Posterior cingulate gyrus (tissue), 11 donors: ENCODE measurements at regions not wholly inside any gene's neighbourhood (a gene's known extent, or its start where the extent isn't known, plus 50 kb on each side); places are given as distances from the start of the nearest gene placed in this dataset.

Experiments
- DNase-seq, 10 donors: peaks; one replicate each; pipeline versions ENCODE4 v3.0.0 to v3.0.0-alpha.2; 2020 to 2021; ENCODE audit warnings: mixed read lengths in 3 of 10
- intact Hi-C: fragments of 100-400 bp; cut with DNase I; formaldehyde crosslinking; loops from one replicate; pipeline ENCODE4 v1.15.1; 2023

DNA sequence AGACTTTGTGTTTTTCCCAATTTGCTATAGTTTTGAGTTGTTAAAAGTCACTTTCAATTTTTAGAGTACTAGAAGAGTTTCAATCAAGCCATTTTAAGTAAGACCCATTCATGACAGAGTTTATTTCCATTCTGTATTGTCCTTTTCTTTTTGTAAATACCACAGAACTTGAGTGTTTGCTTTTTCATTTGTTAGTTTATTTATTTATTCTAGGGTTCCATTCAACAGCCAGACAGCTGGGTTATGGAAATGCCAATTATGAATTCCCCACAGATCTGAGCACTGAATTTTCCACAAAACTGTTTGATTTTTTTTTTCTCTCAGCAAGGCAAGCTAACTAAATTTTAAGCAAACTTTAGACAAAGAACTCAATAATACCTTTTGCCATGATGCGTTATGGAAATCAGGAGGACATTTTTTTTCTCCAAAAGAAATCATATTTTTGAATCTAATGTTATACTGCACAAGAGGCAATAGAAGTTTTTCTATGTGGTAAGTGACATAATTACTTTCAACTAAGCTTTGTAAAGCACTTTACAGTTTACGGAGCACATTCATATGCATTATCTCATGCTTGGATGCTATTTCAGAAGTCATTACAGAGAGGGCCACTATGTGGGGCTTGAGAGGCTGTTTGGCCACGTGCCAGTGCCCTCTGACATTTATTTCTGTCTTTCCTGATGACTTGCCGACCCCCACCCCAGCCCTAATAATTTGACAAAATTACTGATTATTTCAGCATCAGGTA lies 181.5 kb downstream of the VRK1 start:
- DNase-seq: no peak
- intact Hi-C loops: no loop called here

- no peak for DNase-seq
- intact Hi-C loops: no loop called here
Measured at GRCh38 chr14:96979611-96980074, 182.5 kb downstream of the VRK1 start.

DNA sequence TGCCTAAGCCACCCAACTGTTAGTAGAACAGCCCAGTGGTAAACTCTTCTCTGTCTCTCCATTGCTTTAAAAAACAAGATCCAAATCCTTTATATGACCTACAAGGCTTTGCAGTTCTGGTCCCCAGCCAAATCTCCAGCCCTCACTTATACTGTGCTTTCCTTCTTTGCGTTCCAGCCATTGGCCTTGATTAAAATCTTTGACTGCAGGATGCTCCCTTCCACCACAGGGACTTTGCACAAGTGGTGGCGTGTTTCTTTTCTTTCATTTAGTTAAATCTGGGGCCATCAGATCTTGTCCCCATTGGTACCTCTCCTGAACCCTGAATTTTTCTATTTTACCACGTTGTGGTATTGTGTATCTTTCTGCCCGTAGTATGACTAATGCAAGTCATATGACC lies 183.7 kb downstream of the VRK1 start:
- DNase-seq: no peak
- intact Hi-C loops: no loop called here

GRCh38 chr14:96986256-96987085 lies 189.3 kb downstream of the VRK1 start:
- no peak for DNase-seq
- intact Hi-C loops: no loop called here

DNA sequence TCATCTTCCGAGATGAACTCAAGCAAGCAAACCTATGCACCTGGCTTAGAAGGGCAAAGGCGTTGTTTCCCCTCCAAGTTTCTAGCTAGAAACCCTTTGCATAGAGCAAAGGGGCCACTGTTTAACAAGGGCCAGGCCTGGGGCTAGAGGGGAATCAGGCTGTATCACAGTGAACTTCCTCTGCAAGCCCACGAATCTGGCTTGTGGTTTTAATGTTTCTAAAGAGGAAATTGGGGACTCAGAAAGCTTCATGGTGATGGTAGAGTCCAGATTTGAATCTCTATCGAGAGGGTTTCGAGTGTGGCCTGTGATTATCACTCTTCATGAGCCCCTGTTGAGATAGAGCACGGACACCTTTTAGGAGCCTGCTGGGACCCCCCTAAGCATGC lies 189.9 kb downstream of the VRK1 start:
- intact Hi-C loops: no loop called here
- no peak for DNase-seq

- intact Hi-C loops: no loop called here
- no peak for DNase-seq
Measured at GRCh38 chr14:96987771-96988170, 190.6 kb downstream of the VRK1 start.

- no peak for DNase-seq
- intact Hi-C loops: no loop called here
Measured at GRCh38 chr14:96989306-96989705, 192.1 kb downstream of the VRK1 start.

GRCh38 chr14:96991226-96991625 lies 194.0 kb downstream of the VRK1 start:
- DNase-seq: no peak
- intact Hi-C loops: no loop called here

DNA sequence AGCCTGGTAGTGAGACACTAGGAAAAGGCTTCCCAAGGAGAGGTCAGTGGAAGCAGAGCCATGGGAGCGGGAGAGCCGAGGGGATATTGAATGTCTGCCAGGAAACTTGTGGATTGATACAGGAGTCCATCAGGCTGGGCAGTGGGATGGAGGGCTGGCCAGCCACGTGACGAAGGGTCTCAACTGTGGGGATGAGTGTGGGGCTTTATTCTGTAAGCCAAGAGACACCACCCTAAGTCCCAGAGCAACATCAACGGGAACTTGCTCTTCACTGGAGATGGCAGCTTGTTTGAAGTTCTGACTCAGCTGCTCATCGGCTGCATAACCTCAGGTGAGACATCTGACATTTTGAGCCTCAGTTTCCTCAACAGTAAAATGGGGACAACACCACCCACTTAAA lies 197.8 kb downstream of the VRK1 start:
- no peak for DNase-seq
- intact Hi-C loops: no loop called here

DNA sequence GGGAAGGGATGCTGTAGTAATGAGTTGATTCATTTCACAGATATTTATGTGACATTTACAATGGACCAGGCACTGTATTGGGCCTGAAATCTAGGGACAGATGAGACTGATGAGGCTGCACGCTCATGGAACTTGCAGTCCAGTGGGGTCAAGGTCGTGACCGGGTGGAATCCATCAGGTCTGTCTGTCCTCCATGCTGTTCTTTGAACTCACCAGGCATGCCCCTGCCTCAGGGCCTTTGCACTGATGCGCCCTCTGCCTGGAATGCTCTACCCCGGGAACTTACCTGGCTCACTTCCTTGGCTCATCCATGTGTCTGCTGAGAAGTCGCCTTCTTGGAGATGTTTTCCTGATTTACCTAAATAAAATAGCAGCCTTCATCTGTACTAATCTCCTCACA lies 200.1 kb downstream of the VRK1 start:
- no peak for DNase-seq
- intact Hi-C loops: no loop called here

- intact Hi-C loops: no loop called here
- no peak for DNase-seq
Measured at GRCh38 chr14:96997996-96998395, 200.8 kb downstream of the VRK1 start.

DNA sequence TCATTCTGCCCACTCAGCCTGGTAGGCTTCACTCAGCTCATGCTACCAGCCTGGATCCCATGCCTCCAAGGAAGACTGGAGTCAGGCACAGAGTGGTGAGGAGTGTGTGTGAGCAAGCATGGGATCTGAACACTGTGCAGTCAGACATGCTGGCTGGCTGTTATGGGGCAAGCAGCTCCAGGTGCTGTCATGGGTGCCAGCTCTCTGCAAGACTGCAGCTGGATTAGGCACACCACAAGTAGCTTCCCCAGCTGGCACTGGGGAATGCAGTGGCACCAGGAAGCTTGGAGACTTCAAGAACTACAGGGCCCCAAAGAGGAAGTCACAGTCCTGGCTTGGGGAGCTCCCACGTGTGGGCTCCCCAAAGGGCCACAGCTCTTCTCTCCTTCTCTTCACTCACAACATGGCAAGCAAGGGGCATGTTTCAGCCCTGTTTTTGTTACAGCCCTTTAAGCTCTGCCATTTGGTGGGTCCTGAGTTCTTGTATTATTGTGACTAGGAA lies 202.5 kb downstream of the VRK1 start:
- intact Hi-C loops: no loop called here
- no peak for DNase-seq

- DNase-seq: no peak
- intact Hi-C loops: no loop called here
Measured at GRCh38 chr14:97002454-97002853, 205.3 kb downstream of the VRK1 start.

GRCh38 chr14:97005934-97006333 lies 208.8 kb downstream of the VRK1 start:
- intact Hi-C loops: no loop called here
- no peak for DNase-seq

DNA sequence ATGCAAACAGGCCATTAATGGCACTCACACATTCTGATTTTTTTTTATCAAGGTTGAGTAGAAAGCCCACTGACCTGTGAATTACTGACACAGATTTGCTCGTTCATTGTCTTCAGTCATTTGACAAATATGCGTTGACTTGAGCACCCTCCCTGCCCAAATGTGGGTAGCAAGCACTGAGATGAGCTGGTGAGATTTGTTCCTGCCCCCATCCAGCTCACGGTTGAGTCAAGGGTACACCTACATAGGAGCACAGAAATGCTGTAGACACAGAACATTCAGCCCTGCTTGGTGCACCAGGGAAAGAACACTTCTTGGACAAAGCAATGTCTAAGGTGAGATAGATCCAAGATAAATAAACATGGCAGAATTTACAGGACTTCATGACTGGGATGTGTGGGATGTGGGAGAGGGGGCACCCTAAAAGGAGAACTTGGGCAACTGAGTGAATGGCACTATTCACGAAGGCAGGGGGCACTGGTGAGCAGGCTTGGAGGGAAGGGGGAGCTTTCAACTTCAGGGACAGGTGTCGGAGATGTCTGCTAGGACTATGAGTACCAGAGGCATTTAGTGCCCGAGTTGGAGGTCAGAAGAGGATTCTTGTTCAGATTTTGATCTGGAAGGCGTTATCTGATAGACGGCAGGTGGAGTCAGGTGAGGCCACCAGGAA lies 213.4 kb downstream of the VRK1 start:
- intact Hi-C loops: no loop called here
- DNase-seq: no peak

- DNase-seq: no peak
- intact Hi-C loops: no loop called here
Measured at GRCh38 chr14:97013878-97014277, 216.7 kb downstream of the VRK1 start.

GRCh38 chr14:97021001-97021400 lies 223.8 kb downstream of the VRK1 start:
- intact Hi-C loops: no loop called here
- no peak for DNase-seq

GRCh38 chr14:97021571-97022168 lies 224.5 kb downstream of the VRK1 start:
- DNase-seq: no peak
- intact Hi-C loops: no loop called here

GRCh38 chr14:97022741-97023140 lies 225.6 kb downstream of the VRK1 start:
- intact Hi-C loops: no loop called here
- DNase-seq: no peak

GRCh38 chr14:97023871-97024270 lies 226.7 kb downstream of the VRK1 start:
- intact Hi-C loops: no loop called here
- no peak for DNase-seq

DNA sequence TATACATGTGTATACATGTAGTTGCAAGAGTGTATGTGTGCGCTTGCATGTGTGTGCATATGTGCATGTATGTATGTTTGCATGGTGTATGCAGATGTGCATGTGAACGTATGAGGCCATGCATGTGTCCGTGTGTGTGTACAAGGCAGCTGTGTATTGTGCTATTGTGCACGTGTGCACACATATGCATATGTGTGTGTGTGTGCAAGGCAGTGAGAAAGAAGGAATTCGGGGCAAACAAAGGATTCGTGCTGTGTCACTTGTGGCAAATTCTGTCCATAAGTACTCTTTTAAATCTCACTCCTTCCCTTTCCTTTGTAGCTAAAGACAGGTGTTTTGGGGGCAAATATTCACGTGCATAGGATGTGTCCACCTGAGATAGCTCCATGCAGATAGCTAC lies 227.1 kb downstream of the VRK1 start:
- intact Hi-C loops: no loop called here

More for the DNA sequence above, 227.1 kb downstream of the VRK1 start:
- DNase-seq: no peak
